ENCODE measurements at regions not wholly inside any gene's neighbourhood (a gene's known extent, or its start where the extent isn't known, plus 50 kb on each side); places are given as distances from the start of the nearest gene placed in this dataset.

- no peaks in the 10 kb centered on the region for H3K9me3 ChIP-seq
- no peak overlapping the region for H3K27ac ChIP-seq
- no peaks in the 10 kb centered on the region for H3K36me3 ChIP-seq
- ATAC-seq (ENCODE audit: low FRiP score in 2 of 2) (no peak), DNase-seq (no peak)
- WGBS, 2 donors, result 79 to 81% methylated on average over 5 of the region's 5 CpGs
- H3K27me3 ChIP-seq, result no peaks in the 10 kb centered on the region
- H3K4me1 ChIP-seq, result no peaks in the 10 kb centered on the region
- H3K4me3 ChIP-seq, result no peak overlapping the region
- TF ChIP-seq EP300 (IDR thresholded peaks at IDR 0.05) (no peak), POLR2AphosphoS5 (IDR thresholded peaks at IDR 0.05) (no peak), POLR2A (IDR thresholded peaks at IDR 0.05) (no peak), CTCF (IDR thresholded peaks at IDR 0.05) (no peak)
These were observed 132.4 kb upstream of the RGS17 start for GRCh38 chr6:153263489-153263888.

GRCh38 chr6:153251326-153251725 lies 120.2 kb upstream of the RGS17 start:
- no peaks in the 10 kb centered on the region for H3K36me3 ChIP-seq
- H3K4me1 ChIP-seq, result no peaks in the 10 kb centered on the region
- DNase-seq (no peak), ATAC-seq (ENCODE audit: low FRiP score in 2 of 2) (no peak)
- TF ChIP-seq EP300 (IDR thresholded peaks at IDR 0.05), result no peak
- no peak for TF ChIP-seq POLR2AphosphoS5 (IDR thresholded peaks at IDR 0.05)
- no peak for TF ChIP-seq CTCF (IDR thresholded peaks at IDR 0.05)
- no peak overlapping the region for H3K27ac ChIP-seq
- H3K4me3 ChIP-seq, result no peak overlapping the region
- no peaks in the 10 kb centered on the region for H3K9me3 ChIP-seq
- no peaks in the 10 kb centered on the region for H3K27me3 ChIP-seq

- 54 to 69% methylated on average over 3 of the region's 3 CpGs for WGBS, 2 donors
- TF ChIP-seq POLR2A (IDR thresholded peaks at IDR 0.05) (no peak), EP300 (IDR thresholded peaks at IDR 0.05) (no peak), CTCF (IDR thresholded peaks at IDR 0.05) (no peak), POLR2AphosphoS5 (IDR thresholded peaks at IDR 0.05) (no peak)
These were observed 106.6 kb upstream of the RGS17 start for GRCh38 chr6:153237670-153238069.

GRCh38 chr6:153231048-153231646 lies 100.1 kb upstream of the RGS17 start:
- 9 to 12% methylated on average over 12 of the region's 12 CpGs for WGBS, 2 donors
- H3K9me3 ChIP-seq, result no peaks in the 10 kb centered on the region
- no peaks in the 10 kb centered on the region for H3K27me3 ChIP-seq
- DNase-seq (peak in 1 of 2 donors; percentile 55), ATAC-seq (ENCODE audit: low FRiP score in 2 of 2) (no peak)
- no peak overlapping the region for H3K4me3 ChIP-seq
- no peak overlapping the region for H3K27ac ChIP-seq
- no peaks in the 10 kb centered on the region for H3K4me1 ChIP-seq
- H3K36me3 ChIP-seq, result no peaks in the 10 kb centered on the region
- peak in 5 of 6 experiments; percentile 48 to 77 (median 73) for TF ChIP-seq CTCF (IDR thresholded peaks at IDR 0.05)
- TF ChIP-seq POLR2A (IDR thresholded peaks at IDR 0.05), result no peak
- TF ChIP-seq EP300 (IDR thresholded peaks at IDR 0.05), result no peak
- no peak for TF ChIP-seq POLR2AphosphoS5 (IDR thresholded peaks at IDR 0.05)

More at GRCh38 chr6:153237670-153238069, 106.6 kb upstream of the RGS17 start:
- ATAC-seq (ENCODE audit: low FRiP score in 2 of 2) (no peak), DNase-seq (no peak)
- no peaks in the 10 kb centered on the region for H3K9me3 ChIP-seq
- H3K27ac ChIP-seq, result no peak overlapping the region
- no peaks in the 10 kb centered on the region for H3K36me3 ChIP-seq
- no peak overlapping the region for H3K4me3 ChIP-seq
- no peaks in the 10 kb centered on the region for H3K27me3 ChIP-seq
- no peaks in the 10 kb centered on the region for H3K4me1 ChIP-seq

- Histone ChIP-seq H3K27ac (no peak overlapping the region), H3K4me1 (no peaks in the 10 kb centered on the region), H3K36me3 (no peaks in the 10 kb centered on the region), H3K27me3 (no peaks in the 10 kb centered on the region), H3K4me3 (no peak overlapping the region), H3K9me3 (no peaks in the 10 kb centered on the region)
- no peak for TF ChIP-seq CTCF (IDR thresholded peaks at IDR 0.05)
- no peak for TF ChIP-seq POLR2A (IDR thresholded peaks at IDR 0.05)
- no peak for TF ChIP-seq POLR2AphosphoS5 (IDR thresholded peaks at IDR 0.05)
- TF ChIP-seq EP300 (IDR thresholded peaks at IDR 0.05), result no peak
- DNase-seq (no peak), ATAC-seq (ENCODE audit: low FRiP score in 2 of 2) (no peak)
- WGBS, 2 donors, result 62 to 76% methylated on average over 3 of the region's 3 CpGs
These were observed 87.2 kb upstream of the RGS17 start for GRCh38 chr6:153218184-153218792.
